Nephron progenitor cell (in vitro differentiated cells): ENCODE measurements at regions not wholly inside any gene's neighbourhood (a gene's known extent, or its start where the extent isn't known, plus 50 kb on each side); places are given as distances from the start of the nearest gene placed in this dataset.

Experiments
- DNase-seq: peaks from one replicate; pipeline ENCODE4 v3.0.0; 2021
- H3K27ac Mint-ChIP-seq: 2 replicates; pipeline ENCODE4 v1.8.0; 2021; ENCODE audit warnings: mild to moderate bottlenecking, moderate library complexity, mixed read lengths
- H3K27me3 Mint-ChIP-seq: 2 replicates; pipeline ENCODE4 v1.8.0; 2021; ENCODE audit warnings: mild to moderate bottlenecking, low read depth, mixed read lengths; ENCODE audit not compliant: poor library complexity
- H3K36me3 Mint-ChIP-seq: 2 replicates; pipeline ENCODE4 v1.8.0; 2021; ENCODE audit warnings: low read depth, mixed read lengths
- H3K4me1 Mint-ChIP-seq: 2 replicates; pipeline ENCODE4 v1.8.0; 2021; ENCODE audit warnings: mixed read lengths
- H3K4me3 Mint-ChIP-seq: 2 replicates; pipeline ENCODE4 v1.8.0; 2021; ENCODE audit warnings: mild to moderate bottlenecking, moderate library complexity, mixed read lengths
- H3K9me3 Mint-ChIP-seq: 2 replicates; pipeline ENCODE4 v1.8.0; 2021; ENCODE audit warnings: mild to moderate bottlenecking, moderate library complexity, mixed read lengths
- CTCF ChIP-seq: fragments of 200-600 bp; sonication (generic); IDR thresholded peaks from 2 replicates; pipeline ENCODE4 v1.5.0; 2021; ENCODE audit warnings: antibody characterized with exemption

- peaks cover 7% of the 10 kb centered on the region for H3K4me1 Mint-ChIP-seq
- no peaks in the 10 kb centered on the region for H3K36me3 Mint-ChIP-seq
- no peak overlapping the region for H3K27ac Mint-ChIP-seq
- DNase-seq = no peak
- TF ChIP-seq CTCF = no peak
- H3K9me3 Mint-ChIP-seq = peaks cover 4% of the 10 kb centered on the region
- H3K27me3 Mint-ChIP-seq = peaks cover 6% of the 10 kb centered on the region
- H3K4me3 Mint-ChIP-seq = no peak overlapping the region
Observed at GRCh38 chr2:128534688-128535392, 216.2 kb upstream of the HS6ST1 start.

- Mint-ChIP-seq H3K4me3 (no peak overlapping the region), H3K27me3 (peaks cover 6% of the 10 kb centered on the region), H3K9me3 (peaks cover 4% of the 10 kb centered on the region), H3K4me1 (peaks cover 7% of the 10 kb centered on the region), H3K27ac (no peak overlapping the region), H3K36me3 (no peaks in the 10 kb centered on the region)
- TF ChIP-seq CTCF = no peak
- DNase-seq = no peak
Observed at GRCh38 chr2:128535953-128536352, 217.3 kb upstream of the HS6ST1 start.

- Mint-ChIP-seq H3K4me3 (no peak overlapping the region), H3K9me3 (peaks cover 4% of the 10 kb centered on the region), H3K4me1 (peaks cover 7% of the 10 kb centered on the region), H3K27ac (no peak overlapping the region), H3K27me3 (peaks cover 6% of the 10 kb centered on the region), H3K36me3 (no peaks in the 10 kb centered on the region)
- no peak for TF ChIP-seq CTCF
- no peak for DNase-seq
Observed at GRCh38 chr2:128536925-128537620, 218.4 kb upstream of the HS6ST1 start.

GRCh38 chr2:128537646-128538045 is 219.0 kb upstream of the HS6ST1 start:
- no peak for TF ChIP-seq CTCF
- H3K27ac Mint-ChIP-seq = no peak overlapping the region
- peaks cover 6% of the 10 kb centered on the region for H3K27me3 Mint-ChIP-seq
- no peaks in the 10 kb centered on the region for H3K36me3 Mint-ChIP-seq
- H3K9me3 Mint-ChIP-seq = peaks cover 4% of the 10 kb centered on the region
- no peak for DNase-seq
- H3K4me1 Mint-ChIP-seq = peaks cover 7% of the 10 kb centered on the region
- no peak overlapping the region for H3K4me3 Mint-ChIP-seq

- no peak for TF ChIP-seq CTCF
- H3K4me1 Mint-ChIP-seq = peaks cover 10% of the 10 kb centered on the region
- H3K27ac Mint-ChIP-seq = no peak overlapping the region
- H3K9me3 Mint-ChIP-seq = peaks cover 4% of the 10 kb centered on the region
- no peak for DNase-seq
- no peak overlapping the region for H3K4me3 Mint-ChIP-seq
- no peaks in the 10 kb centered on the region for H3K36me3 Mint-ChIP-seq
- peaks cover 6% of the 10 kb centered on the region for H3K27me3 Mint-ChIP-seq
Observed at GRCh38 chr2:128538396-128538795, 219.7 kb upstream of the HS6ST1 start.

- no peaks in the 10 kb centered on the region for H3K36me3 Mint-ChIP-seq
- H3K9me3 Mint-ChIP-seq = peaks cover 4% of the 10 kb centered on the region
- peaks cover 3% of the 10 kb centered on the region for H3K27me3 Mint-ChIP-seq
- DNase-seq = no peak
- TF ChIP-seq CTCF = no peak
- no peak overlapping the region for H3K27ac Mint-ChIP-seq
- no peak overlapping the region for H3K4me3 Mint-ChIP-seq
- peaks cover 30% of the 10 kb centered on the region for H3K4me1 Mint-ChIP-seq
Observed at GRCh38 chr2:128540670-128541069, 222.0 kb upstream of the HS6ST1 start.
